Spleen (tissue), 11 donors: ENCODE measurements at regions not wholly inside any gene's neighbourhood (a gene's known extent, or its start where the extent isn't known, plus 50 kb on each side); places are given as distances from the start of the nearest gene placed in this dataset.

Experiments
- DNase-seq: peaks from one replicate; pipeline ENCODE4 v3.0.0-alpha.2; 2020
- H3K27ac ChIP-seq, 8 donors: fragments of 200-600 bp; sonication (generic) in 7 of 8; 1 replicate in 4 of 8; 2 replicates in 4 of 8; pipeline versions ENCODE4 v1.5.0 to v1.8.0; 2016 to 2021; ENCODE audit warnings: inconsistent platforms in 4 of 8, mild to moderate bottlenecking in 4 of 8, moderate library complexity in 1 of 8
- H3K27me3 ChIP-seq, 7 donors: fragments of 200-600 bp; sonication (generic) in 6 of 7; replicated peaks in 1 of 7; 1 replicate in 4 of 7; 2 replicates in 3 of 7; pipeline versions ENCODE4 v1.5.0 to v1.8.0; 2016 to 2021; ENCODE audit warnings: inconsistent platforms in 3 of 7, mild to moderate bottlenecking in 1 of 7
- H3K36me3 ChIP-seq, 6 donors: fragments of 200-600 bp; sonication (generic) in 5 of 6; 1 replicate in 4 of 6; 2 replicates in 2 of 6; pipeline versions ENCODE4 v1.5.0 to v1.8.0; 2016 to 2021; ENCODE audit warnings: inconsistent platforms in 2 of 6
- H3K4me1 ChIP-seq, 6 donors: fragments of 200-600 bp; sonication (generic) in 5 of 6; 1 replicate in 3 of 6; 2 replicates in 3 of 6; pipeline versions ENCODE4 v1.5.0 to v1.8.0; 2016 to 2021; ENCODE audit warnings: inconsistent platforms in 3 of 6
- H3K4me3 ChIP-seq, 8 donors: fragments of 200-600 bp; sonication (generic) in 7 of 8; 1 replicate in 4 of 8; 2 replicates in 4 of 8; pipeline versions ENCODE4 v1.5.0 to v1.8.0; 2016 to 2021; ENCODE audit warnings: inconsistent platforms in 4 of 8, mild to moderate bottlenecking in 4 of 8, moderate library complexity in 2 of 8
- H3K9me3 ChIP-seq, 8 donors: fragments of 200-600 bp; sonication (generic) in 7 of 8; 1 replicate in 4 of 8; 2 replicates in 4 of 8; pipeline versions ENCODE4 v1.5.0 to v1.8.0; 2016 to 2021; ENCODE audit warnings: inconsistent platforms in 4 of 8
- POLR2A ChIP-seq, 3 donors: fragments of 450-650 bp; IDR thresholded peaks; one replicate each; pipeline ENCODE4 v1.5.1; 2017; ENCODE audit warnings: antibody characterized with exemption in 3 of 3, mild to moderate bottlenecking in 1 of 3
- POLR2AphosphoS5 ChIP-seq, 3 donors: sonication (generic); formaldehyde crosslinking; IDR thresholded peaks; one replicate each; pipeline ENCODE4 v1.5.1; 2017; ENCODE audit warnings: antibody characterized with exemption in 3 of 3
- WGBS, 5 donors: extraction: QIAGEN DNeasy Blood & Tissue Kit in 3 of 5; methylation state at CpG; one replicate each; pipeline versions ENCODE4 v1.1.5 to v1.1.7; 2013 to 2018; 5-methylcytosine and 5-hydroxymethylcytosine counted together
- intact Hi-C: fragments of 100-400 bp; cut with DNase I; formaldehyde crosslinking; loops from one replicate; pipeline ENCODE4 v1.15.0; 2023; ENCODE audit warnings: low total_unique reads
- TF ChIP-seq, protein P1 (sequence below), 11 experiments: fragments of 200-600 bp in 7 of 11; fragments of 450-650 bp in 4 of 11; sonication (generic) in 4 of 11; IDR thresholded peaks in 8 of 11; conservative IDR thresholded peaks in 3 of 11; 1 replicate in 7 of 11; 2 replicates in 4 of 11; pipeline versions ENCODE4 v1.4.0 to v1.8.0; 2016 to 2021; ENCODE audit warnings: antibody characterized with exemption in 11 of 11, inconsistent platforms in 4 of 11, mild to moderate bottlenecking in 1 of 11
- donor health status: healthy with polysubstance abuse.
- donor health status: DM: no; HTN: no; CAD: no; lungs with moderate emphysema.
- donor health status: DM: no; HTN: no; CAD: no.
- donor health status: Bipolar disorder and iron deficiency.
- donor health status: healthy.
- donor health status: DM: no; HTN: no; CAD: no.
- donor health status: DM: yes; HTN: yes; CAD: no.

DNA sequence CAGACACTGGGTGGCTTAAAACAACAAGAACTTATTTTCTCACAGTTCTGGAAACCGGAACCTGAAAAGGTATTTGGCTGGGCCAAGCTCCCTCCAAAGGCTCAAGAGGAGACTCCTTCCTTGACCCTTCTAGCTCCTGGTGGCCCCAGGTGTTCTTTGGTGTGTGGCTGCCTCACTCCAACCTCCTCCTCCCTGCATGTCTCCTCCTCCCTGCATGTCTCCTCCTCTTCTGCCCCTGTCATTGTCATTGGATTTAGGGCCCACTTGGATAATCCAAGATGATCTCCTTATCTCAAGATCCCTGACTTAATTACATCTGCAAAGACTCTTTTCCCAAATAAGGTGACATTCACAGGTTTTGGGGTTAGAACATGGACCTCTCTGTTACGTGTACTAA is 69.8 kb upstream of the MFGE8 start:
- peaks cover 0 to 11% (median 0%) of the 10 kb centered on the region in 7 donors for H3K27me3 ChIP-seq
- H3K27ac ChIP-seq = no peak overlapping the region
- TF ChIP-seq POLR2AphosphoS5 (IDR thresholded peaks at IDR 0.05) (no peak), POLR2A (IDR thresholded peaks at IDR 0.05) (no peak)
- TF ChIP-seq, protein P1, sequence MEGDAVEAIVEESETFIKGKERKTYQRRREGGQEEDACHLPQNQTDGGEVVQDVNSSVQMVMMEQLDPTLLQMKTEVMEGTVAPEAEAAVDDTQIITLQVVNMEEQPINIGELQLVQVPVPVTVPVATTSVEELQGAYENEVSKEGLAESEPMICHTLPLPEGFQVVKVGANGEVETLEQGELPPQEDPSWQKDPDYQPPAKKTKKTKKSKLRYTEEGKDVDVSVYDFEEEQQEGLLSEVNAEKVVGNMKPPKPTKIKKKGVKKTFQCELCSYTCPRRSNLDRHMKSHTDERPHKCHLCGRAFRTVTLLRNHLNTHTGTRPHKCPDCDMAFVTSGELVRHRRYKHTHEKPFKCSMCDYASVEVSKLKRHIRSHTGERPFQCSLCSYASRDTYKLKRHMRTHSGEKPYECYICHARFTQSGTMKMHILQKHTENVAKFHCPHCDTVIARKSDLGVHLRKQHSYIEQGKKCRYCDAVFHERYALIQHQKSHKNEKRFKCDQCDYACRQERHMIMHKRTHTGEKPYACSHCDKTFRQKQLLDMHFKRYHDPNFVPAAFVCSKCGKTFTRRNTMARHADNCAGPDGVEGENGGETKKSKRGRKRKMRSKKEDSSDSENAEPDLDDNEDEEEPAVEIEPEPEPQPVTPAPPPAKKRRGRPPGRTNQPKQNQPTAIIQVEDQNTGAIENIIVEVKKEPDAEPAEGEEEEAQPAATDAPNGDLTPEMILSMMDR (IDR thresholded peaks at IDR 0.05 in 8 of 11, conservative IDR thresholded peaks at IDR 0.05 in 3 of 11) = no peak
- H3K4me3 ChIP-seq = no peak overlapping the region
- DNase-seq = no peak
- 80 to 84% (median 81%) methylated on average over 2 of the region's 2 CpGs for WGBS, 5 donors
- intact Hi-C loops = no loop called here
- peaks cover 0 to 17% (median 12%) of the 10 kb centered on the region in 6 donors for H3K4me1 ChIP-seq
- no peaks in the 10 kb centered on the region for H3K9me3 ChIP-seq
- no peaks in the 10 kb centered on the region for H3K36me3 ChIP-seq

DNA sequence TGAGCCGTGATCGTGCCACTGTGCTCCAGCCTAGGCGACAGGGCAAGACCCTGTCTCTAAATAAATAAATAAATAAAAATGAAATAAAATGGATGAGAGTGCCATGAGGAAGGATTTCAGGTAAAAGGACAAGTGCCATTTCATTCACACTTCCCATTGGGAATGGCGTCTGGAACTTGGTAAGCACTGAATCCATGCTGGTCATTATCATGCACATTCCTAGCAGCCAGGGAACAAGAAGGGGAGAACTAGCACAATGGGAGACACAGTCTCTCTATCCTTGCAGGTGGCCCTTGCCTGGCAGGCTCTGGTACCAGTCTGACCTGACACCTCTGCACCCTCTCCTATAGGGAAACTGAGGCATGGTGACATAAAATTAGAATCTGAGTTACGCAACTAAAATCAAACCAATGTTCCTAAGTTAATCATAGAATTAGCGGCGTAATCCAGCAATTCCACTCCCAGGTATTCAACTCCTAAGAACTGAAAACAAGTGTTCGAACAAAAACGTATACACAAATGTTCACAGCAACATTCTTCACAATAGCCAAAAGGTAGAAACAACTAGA is 70.8 kb upstream of the MFGE8 start:
- no peak for DNase-seq
- no peaks in the 10 kb centered on the region for H3K36me3 ChIP-seq
- 96 to 98% (median 96%) methylated on average over 9 of the region's 9 CpGs for WGBS, 5 donors

DNA sequence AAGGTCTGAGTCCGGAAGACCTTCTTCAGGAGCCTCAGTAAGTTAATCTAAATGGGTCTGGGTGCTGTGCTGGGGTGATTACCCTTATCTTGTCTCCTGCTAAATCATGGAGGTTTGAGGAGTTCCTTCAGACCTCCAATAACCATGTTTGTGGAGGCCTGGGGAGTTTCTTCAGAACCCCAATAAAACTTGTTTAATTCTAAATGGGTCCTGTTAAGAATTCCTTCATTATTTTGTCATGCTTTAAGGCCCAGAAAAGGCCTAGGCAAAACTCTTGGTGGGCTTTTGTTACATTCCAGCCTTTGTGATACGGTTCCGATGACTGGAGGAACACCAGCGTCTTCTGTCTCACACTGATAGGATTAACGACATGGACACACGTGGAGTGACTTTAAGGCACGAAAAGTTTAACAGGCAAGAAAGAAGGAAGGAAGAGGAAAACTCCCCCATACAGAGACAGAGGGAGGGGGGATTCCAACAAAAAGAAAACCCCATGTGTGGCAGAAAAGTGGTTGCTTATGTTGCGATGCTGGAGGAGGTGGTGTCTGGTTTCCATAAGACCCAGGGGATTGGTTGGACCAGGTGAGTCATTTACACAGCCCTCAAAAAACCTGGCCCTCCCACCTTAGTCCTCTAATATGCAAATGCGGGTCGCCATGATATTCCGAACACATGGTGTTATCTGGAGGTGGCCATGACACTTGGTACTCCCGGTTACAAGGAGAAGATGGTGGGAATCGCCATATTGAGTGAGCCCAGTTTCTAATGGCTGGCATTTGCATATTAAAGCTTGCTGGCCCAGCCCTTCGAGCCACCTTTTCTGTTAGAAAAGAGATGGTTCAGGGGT is 72.6 kb upstream of the MFGE8 start:
- 84 to 93% (median 89%) methylated on average over 14 of the region's 14 CpGs for WGBS, 5 donors
- H3K27ac ChIP-seq = no peak overlapping the region
- no peaks in the 10 kb centered on the region for H3K36me3 ChIP-seq
- H3K27me3 ChIP-seq = peaks cover 0 to 25% (median 0%) of the 10 kb centered on the region in 7 donors
- H3K9me3 ChIP-seq = no peaks in the 10 kb centered on the region
- H3K4me3 ChIP-seq = no peak overlapping the region
- TF ChIP-seq POLR2AphosphoS5 (IDR thresholded peaks at IDR 0.05) = no peak
- no peak for TF ChIP-seq POLR2A (IDR thresholded peaks at IDR 0.05)
- TF ChIP-seq, protein P1 (IDR thresholded peaks at IDR 0.05 in 8 of 11, conservative IDR thresholded peaks at IDR 0.05 in 3 of 11) = no peak
- intact Hi-C loops = no loop called here
- peaks cover 0 to 17% (median 12%) of the 10 kb centered on the region in 6 donors for H3K4me1 ChIP-seq
- DNase-seq = no peak

More for the DNA sequence above, 70.8 kb upstream of the MFGE8 start:
- Histone ChIP-seq H3K4me3 (no peak overlapping the region), H3K9me3 (no peaks in the 10 kb centered on the region), H3K27ac (no peak overlapping the region), H3K27me3 (peaks cover 0 to 18% (median 0%) of the 10 kb centered on the region in 7 donors), H3K4me1 (peaks cover 0 to 17% (median 12%) of the 10 kb centered on the region in 6 donors)
- no peak for TF ChIP-seq POLR2AphosphoS5 (IDR thresholded peaks at IDR 0.05)
- TF ChIP-seq, protein P1 (IDR thresholded peaks at IDR 0.05 in 8 of 11, conservative IDR thresholded peaks at IDR 0.05 in 3 of 11) = no peak
- no peak for TF ChIP-seq POLR2A (IDR thresholded peaks at IDR 0.05)
- intact Hi-C loops = no loop called here

DNA sequence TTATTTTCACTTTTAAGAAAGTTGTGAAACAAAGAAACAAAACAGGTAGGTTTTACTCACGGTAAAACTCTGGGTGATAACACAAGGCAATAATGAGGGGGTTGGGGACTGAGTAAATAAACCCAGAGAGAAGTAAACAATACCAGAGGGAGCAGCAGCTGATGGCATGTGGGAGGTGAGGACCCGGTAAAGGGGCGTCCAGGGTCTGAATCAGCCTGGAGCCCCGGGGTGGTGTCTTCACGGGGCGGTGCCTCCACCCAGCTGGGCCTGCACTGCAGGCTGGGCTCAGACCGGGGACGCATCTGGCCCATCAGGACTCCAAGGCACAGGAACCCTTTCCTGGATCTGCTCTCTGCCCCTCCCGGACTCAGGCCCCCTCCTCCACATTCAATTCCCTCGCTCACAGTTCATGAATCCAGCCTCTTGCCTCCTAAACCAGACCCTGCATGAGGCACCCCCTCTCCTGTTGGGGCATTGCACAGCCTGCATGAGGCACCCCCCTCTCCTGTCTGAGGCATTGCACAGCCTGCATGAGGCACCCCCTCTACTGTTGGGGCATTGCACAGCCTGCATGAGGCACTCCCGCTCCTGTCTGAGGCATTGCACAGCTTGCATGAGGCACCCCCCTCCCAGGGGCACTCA is 73.9 kb upstream of the MFGE8 start:
- DNase-seq = no peak
- intact Hi-C loops = no loop called here
- peaks cover 0 to 13% (median 10%) of the 10 kb centered on the region in 6 donors for H3K4me1 ChIP-seq
- H3K4me3 ChIP-seq = no peak overlapping the region
- no peaks in the 10 kb centered on the region for H3K9me3 ChIP-seq
- H3K27ac ChIP-seq = no peak overlapping the region
- no peaks in the 10 kb centered on the region for H3K36me3 ChIP-seq
- WGBS, 5 donors = 78 to 84% (median 81%) methylated on average over 11 of the region's 11 CpGs
- H3K27me3 ChIP-seq = peaks cover 0 to 33% (median 0%) of the 10 kb centered on the region in 7 donors
- TF ChIP-seq, protein P1 (IDR thresholded peaks at IDR 0.05 in 8 of 11, conservative IDR thresholded peaks at IDR 0.05 in 3 of 11) = no peak
- TF ChIP-seq POLR2A (IDR thresholded peaks at IDR 0.05) = no peak
